Glomerular visceral epithelial cell (primary cell): ENCODE measurements at regions not wholly inside any gene's neighbourhood (a gene's known extent, or its start where the extent isn't known, plus 50 kb on each side); places are given as distances from the start of the nearest gene placed in this dataset.

Experiments used
- DNase-seq: peaks from one replicate; pipeline ENCODE4 v3.0.0-alpha.2; 2016; ENCODE audit errors: extremely low spot score

DNA sequence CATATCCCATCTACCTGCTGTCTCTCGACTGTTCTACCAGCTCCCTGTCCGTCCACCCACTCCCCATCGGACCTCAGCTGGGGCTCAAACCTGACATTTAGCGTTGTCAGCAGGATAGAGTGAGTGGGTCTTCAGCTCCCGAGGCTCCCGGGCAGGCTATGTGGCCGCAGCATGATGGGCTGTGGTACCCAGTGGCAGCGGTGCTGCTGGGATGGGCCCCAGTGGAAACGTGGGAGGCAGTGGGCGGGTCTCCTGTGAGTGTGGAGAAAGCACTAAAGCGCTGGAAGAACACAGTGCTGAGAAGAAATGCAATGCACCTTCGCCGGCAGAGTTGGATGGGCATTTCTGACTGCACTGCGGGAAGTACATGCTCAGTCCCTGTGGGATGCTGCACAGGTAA, 204.8 kb upstream of the SYT4 start:
- no peak for DNase-seq

DNA sequence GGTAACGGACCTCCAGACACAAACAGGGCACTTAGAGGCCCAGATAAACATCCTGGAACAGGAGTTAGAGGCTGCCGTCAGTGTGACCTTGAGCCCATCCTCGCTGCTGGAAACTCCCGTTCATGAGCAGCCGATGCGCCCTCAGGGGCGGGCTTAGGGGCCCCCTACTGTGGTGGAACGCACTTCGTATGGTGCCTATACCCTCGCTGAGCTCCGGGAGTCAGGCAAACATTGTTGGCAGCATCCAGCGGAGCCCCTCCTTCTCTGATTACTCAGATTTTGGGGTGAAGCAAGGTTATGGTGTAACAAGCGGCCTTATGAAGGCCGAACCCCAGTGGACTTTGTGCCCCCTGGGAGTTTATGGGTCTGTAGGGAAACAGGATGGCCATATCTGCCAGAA, 205.3 kb upstream of the SYT4 start:
- DNase-seq: no peak

DNA sequence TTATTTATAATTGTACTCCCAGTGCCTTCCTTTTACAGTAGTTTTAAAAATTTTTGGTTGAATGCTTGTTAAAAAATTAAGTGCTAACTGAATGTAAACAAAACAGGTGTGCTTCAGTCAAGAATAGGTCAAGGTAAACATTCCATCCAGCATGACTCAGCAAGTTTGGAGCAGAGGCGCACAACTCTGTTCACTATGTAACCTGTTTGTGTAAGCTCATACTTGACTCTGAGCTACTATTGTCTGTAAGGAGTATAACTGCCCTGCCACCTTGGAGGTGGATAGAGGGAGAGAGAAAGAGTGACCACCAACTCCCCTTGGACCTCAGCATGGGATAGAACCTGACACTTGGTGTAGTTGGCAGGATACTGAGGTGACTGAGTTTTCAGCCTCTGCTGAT, 207.4 kb upstream of the SYT4 start:
- no peak for DNase-seq

DNA sequence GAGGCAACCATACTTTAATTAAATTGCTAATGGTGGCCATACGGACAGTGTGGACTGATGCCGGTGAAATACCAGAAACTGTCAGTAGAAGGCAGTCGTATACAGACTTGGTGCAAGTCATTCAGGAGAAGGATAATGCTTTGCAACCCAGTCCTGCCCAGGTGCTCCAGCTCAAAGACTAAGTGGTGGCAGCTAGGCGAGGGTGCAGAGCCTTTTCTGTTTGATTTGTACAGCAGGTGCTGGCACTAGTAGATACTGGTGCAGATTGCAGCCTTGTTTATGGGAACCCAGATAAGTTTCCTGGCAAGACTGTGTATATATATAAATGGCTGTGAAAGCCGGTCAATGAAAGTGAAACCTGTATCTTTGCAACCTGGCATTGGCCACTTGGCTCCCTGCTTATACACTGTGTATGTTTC, 208.3 kb upstream of the SYT4 start:
- DNase-seq: no peak

DNA sequence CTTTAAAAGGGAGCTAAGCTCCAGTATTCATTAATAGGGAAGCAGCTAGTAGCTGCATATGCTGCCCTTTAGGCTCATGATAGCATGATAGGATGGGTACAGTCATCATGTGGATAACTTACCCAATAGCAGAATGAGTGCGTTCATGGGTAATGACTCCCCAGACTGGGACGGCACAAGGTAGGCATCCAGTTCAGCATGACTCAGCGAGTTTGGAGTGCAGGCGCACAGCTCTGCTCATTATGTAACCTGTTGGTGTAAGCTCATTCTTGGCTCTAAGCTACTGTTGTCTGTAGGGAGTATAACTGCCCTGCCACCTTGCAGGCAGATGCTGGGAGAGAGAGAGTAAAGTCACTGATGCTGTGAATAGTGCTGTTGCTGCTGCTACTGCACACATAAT, 209.2 kb upstream of the SYT4 start:
- no peak for DNase-seq

DNA sequence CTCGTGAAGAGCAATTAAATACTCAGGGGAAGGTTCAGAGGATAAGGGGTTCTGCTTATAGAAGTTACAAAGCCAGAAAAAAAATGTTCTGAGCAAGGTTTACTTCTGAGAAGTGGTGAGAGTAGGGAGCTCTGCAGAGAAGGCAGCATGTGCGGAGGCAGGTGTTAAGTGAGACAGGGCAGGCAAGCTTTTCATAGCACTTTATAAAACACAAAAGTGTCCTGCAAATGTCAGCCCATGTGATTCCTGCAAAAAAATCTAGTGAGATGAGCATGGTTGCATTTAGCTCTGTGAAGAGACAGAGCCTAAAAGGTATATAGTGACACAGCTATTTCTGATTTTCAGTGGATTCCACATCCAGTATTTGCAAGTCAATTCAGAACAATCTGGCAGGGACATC, 223.8 kb upstream of the SYT4 start:
- no peak for DNase-seq

DNA sequence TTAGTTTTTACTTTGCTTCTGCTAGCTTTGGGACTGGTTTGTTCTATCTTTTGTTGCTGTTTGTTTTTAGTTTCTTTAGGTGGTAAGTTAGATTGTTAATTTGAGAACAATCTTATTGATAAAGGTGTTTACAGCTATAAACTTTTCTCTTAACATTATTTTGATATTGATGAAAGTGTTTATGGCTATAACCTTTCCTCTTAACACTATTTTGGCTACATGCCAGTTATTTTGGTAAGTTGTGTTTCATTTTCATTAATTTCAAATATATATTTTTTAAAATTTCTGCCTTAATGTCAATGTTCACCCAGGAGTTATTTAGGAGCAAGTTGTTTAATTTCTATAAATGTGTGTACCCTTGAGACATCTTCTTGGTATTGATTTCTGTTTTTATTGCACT, 229.6 kb upstream of the SYT4 start:
- no peak for DNase-seq

DNA sequence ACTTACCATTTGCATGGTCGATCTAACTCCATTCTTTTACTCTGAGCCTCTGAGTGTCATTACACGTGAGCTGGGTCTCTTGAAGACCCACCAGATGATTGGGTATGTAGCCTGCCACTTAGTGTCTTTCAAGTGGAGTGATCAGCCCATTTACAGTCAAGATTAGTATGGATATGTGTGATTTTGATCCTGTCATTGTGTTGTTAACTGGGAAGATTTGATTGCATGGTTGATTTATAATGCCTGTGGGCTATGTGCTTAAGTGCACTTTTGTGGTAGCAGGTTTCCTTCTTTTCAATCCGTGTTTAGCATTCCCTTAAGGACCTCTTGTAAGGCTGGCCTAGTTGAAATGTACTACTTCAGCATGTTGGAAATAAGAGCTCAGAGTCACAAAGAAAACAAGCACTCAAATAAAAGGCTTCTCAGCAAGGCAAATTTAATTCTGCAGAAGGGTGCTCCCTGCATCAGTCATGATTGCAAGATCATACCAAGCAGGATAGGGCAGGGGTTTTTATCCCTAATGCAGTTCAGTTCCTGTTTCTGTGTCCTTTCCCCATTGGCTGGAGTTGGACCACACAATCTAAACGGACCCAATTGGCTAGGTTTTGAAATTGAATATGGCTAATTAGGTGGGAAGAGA, 230.7 kb upstream of the SYT4 start:
- DNase-seq: no peak

DNA sequence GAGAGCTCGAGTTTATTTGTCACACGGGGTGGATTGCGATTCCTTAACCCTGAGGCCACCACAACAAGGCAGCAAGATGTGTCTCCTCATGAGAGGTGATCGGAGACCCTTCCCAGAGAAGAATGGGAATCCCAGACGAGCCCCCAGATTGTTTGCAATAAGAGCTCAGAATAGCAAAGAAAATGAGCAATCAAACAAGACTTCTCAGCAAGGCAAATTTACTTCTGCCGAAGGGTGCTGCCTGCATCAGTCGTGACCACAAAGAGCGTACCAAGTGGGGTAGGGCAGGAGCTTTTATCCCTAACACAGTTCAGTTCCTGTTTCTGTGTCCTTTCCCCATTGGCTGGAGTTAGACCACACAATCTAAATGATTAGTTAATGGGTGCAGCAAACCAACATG, 237.5 kb upstream of the SYT4 start:
- no peak for DNase-seq

DNA sequence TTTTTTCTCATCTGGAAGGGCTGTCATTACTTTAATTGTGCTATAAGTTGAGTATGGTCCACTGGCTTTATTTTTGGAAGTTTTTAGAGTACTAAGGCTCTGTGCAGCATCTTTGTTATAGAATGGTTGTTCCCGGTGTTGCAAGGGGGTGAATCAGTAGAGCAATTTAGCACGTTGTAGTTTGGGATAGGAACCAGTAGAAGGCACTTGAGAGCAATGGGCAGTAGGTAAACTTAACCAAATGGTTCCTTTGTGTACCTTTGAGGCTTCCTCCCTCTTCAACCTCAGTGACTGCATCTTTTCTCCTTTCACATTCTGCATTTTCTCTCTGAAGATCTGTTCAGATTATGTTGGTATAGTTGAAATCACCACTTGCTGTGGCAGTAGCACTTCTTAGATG, 238.2 kb upstream of the SYT4 start:
- DNase-seq: no peak

DNA sequence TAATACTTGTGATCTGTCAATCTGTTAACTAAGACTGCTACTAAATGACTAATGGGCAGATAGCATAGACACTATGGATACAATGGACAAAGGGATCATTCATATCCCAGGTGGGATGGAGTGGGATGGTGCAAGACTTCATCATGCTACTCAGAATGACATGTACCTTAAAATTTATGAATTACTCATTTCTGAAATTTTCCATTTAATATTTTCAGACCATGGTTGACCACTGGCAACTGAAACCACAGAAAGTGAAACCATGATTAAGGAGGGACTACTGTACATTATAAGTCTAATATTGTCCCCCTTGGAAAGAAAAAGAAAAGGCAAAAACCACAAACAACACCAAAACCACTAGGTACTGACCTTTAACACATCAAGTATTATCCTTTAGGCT, 247.0 kb upstream of the SYT4 start:
- DNase-seq: no peak

DNA sequence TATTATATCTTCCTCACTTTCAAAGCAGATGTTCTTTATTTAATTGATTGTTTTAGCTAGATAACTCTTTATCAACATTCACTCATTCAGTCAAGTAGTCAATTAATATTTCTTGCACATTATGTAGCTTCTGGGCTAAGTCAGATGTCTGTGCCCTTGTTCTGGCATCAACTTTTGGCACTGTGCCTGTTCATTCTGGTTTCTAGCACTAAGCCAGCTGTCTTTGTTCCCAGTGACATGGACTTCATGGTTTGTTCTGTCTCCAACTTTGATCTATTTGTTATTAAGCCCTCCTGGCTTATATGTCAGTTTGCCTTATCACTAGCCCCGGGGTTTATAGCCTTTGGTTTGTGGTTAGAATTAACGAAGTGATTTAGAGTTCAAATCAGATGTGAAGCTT, 247.9 kb upstream of the SYT4 start:
- no peak for DNase-seq

DNA sequence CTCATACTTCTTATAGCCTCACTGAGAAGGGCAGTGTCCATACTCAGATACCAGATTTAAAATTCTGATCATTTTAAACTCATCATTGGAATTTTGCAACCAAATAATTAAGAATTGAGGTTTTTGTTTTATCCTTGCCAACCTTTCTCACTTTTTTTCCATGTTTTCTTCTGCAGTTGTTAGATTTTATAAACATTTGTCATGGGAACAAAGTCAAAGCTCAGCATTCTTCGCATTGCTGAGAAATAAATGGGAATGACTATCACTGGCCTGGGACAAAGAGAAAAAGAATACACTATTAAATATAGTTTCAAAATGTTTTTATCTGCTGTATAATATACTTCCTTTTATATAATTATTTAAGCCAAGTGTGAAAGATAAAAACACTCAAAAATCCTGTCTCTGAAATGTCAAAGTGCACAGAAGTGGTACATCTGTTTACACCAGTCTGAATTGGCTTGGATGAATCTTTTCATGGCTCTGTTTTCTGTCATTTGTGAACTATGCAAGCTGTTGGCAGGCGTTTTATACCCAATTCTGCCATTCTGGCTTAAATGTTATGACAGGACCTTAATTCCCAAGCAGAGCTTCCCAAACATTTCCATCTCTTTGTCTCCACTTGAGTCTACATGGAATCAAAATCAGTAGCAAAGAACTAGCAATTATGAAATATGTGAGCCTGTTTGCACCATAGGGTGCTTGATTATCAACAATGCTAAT, 249.3 kb upstream of the SYT4 start:
- no peak for DNase-seq

DNA sequence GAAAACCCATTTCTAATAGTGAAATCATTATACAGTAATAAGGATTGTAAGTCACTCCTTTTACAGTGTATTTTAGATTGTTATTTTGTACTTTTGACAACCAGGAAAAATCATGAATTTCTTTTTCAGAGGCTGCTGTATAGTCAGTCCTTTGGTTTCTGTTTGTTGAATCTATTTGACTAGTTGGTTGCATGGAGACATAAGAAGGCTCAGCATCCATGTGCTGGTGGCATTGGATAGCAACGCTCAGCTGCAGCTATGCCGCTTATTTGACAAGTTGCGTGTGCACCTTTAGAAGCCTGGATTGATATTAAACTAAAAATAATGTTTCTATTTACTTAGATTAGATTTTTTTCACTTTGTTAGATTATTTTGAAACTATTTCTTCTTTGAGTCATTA, 254.1 kb upstream of the SYT4 start:
- DNase-seq: no peak

DNA sequence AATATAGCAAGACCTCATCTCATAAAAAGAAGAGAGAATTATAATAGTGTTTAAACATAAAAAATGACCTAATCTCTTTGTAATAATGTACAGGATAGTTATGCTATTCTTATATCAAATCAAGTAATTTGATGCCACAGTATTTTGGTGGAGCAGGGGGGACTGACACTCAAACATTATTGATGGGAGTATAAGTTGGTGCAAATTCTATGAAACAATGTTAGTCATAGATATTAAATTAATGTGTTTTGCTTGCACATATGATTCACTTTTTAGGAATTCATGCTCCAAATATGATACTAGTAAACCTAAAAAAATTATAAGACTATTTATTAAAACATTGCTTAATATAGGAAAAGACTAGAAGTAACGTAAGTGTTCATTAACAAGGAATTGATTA, 256.1 kb upstream of the SYT4 start:
- DNase-seq: no peak

DNA sequence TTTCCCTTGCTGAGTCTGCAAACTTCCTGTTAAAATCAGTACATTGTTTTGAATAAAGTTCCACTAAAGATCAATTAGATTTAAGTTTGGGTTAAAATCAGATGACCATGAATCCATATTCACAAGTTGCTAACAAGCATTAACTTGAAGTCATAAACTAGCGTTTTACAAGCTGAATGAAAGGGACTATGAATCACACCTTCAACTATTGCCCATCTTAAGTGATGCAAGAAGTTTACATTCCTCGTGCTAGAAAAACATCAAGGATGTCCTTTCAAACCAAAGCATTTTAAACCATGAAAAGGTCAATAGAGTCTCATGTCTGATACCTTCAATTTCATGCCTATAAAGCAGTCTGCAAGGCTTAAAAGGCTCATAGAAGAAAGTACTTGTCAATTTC, 257.2 kb upstream of the SYT4 start:
- no peak for DNase-seq

DNA sequence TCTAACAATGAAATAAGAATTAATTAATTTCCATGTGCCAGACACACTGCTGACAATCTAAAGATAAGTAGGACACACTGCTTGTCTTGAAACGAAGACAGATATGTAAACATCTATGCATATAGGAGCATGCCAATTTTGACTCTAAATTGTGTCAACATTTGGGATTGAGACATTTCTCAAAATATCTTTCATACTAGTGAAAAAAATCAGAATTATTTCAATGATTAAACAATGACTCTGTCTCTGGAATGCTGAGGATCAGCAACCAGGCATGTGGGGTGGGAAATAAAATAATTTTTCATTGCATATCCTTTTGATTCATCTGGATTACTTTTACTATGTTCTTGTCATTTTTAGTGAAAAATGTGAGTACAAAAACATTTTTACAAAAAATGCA, 262.6 kb upstream of the SYT4 start:
- no peak for DNase-seq

DNA sequence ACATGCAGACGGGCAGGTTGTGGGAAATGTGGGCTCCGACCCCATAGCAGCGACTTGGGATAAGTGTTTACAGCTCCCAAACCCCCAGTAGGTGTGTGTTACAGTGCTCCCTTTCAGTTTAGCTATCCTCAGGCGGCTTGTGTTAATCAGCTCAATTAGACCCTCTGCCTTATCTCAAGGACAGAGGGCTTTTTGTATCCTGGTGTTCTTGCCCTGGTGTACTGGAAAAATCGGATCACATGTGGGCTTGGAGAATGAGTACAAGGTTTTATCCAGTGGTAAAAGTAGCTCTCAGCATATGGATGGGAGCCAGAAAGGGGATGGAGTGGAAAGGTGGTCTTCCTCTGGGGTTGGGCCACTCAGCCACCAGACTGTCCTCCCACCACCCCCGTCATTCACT, 264.7 kb upstream of the SYT4 start:
- DNase-seq: no peak

DNA sequence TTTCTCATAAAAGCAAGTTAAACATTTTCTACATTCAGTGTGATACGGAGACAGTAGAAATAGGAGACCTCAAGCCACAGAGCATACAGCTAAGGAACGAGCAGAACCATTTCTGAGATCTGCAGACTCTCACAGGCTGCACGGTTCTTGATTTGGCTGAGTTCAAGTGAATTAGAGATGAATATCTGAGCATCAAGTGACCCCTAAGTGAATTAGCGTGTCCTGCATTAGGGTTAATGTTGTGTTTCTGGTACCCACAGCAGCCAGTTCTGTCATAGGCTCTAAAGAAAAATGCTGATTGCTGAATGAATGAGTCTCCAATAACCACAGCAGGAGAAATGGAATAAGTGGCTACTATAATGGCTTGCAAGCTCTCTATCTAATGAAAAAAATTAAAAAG, 265.9 kb upstream of the SYT4 start:
- no peak for DNase-seq

DNA sequence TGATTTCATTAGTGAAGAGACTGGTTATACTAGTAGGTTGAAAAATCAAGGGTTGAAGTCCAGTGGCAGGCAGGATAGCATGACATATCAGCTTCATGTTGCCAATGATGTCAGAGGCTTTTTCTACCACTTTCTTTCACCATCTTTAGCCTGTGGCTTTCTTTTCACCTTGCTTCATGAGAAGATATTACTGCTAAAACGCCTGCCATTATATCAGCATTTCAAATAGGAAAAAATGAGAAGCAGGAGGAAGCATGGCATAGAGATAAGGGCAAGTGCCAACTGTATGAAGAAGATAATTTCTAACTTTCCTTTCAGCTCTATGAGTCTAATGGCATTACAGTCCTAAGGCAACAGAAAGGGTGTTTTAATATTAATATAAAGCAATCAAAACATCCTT, 270.2 kb upstream of the SYT4 start:
- DNase-seq: no peak

DNA sequence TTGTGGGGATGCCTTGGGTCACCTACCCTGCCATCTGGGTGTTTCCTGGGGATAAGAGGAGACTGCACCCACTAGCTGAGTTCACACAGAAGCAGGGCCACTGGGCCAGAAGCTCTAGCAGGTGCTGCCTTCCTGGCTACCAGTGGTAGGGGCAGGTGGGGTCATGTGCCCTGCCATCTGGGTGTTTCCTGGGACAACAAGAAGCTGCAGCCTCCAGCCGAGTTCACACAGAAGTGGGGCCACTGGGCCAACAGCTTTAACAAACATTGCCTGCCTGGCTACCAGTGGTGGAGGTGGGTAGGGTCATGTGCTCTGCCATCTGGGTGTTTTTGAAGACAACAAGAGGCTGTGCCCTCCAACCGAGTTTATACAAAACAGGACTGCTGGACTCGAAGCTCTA, 282.2 kb upstream of the SYT4 start:
- DNase-seq: no peak

DNA sequence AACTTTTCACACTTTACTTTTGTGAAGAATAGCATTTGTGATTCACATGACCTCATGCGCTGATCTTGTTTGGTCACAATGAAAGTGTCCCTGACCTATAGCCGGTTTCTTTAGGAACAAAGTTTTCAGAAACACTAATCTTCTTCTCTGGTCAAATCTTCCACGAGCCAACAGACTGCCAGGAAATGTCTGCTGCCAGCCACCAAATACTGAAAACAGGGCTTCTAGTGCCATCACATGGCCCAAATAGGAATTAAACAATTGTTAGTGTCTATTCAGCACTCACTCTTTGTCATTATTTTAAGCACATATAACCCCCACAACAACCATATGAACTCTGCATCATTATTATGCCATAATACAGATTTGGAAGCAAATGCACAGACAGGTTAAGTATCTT, 286.5 kb upstream of the SYT4 start:
- DNase-seq: peak; percentile 33

DNA sequence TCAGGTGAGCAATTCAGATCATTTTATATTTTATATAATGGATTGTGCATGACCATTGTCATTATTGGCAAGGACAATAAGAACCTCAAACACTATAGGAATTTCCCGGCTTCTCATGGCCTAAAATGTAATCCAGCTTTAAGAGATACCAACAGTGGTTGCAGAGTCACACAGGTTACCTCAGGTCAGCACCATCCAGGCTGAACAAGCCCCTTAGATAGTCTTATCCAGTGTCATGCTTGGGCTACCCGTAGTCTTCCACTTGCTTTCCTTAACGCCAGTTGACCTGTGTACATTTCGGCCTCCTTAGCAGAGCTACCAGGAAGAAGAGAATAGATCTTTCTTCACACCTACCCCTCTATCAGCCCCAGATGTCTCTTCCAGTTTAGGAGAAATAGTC, 293.3 kb upstream of the SYT4 start:
- no peak for DNase-seq

DNA sequence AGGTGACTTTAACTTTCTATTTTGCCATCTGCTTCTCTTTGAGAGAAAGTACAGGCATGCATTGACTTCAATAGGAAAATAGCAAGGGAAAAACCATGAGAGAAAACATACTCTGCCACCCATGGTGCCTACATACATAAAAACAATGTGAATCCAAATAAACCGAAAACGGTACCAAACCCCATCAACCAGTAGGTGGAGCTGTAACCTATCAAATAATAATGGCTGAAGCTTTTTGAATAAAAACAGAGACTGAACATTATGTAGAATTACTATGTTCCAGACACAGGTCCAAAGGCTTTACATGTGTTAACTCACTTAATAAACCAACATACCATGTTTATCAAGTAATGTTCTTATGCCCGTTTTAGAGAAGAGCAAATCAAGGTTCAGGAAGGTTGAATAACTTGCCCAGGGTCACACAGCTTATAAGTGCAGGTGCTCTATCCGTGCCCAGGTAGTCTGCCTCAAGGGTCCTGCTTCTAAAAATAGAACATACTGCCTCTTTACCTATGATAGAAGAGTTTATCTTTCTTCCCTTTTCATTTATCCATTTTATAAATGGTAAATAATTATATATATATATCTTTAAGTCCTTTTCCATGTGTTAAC, 293.9 kb upstream of the SYT4 start:
- peak; percentile 49 for DNase-seq
